ENCODE measurements at regions not wholly inside any gene's neighbourhood (a gene's known extent, or its start where the extent isn't known, plus 50 kb on each side); places are given as distances from the start of the nearest gene placed in this dataset.

GRCh38 chr5:87529486-87530076, 116.9 kb upstream of the CCNH start:
- no peak for TF ChIP-seq POLR2AphosphoS5 (IDR thresholded peaks at IDR 0.05; ENCODE audit: low read depth, low read length)
- no peak for TF ChIP-seq TAF1 (IDR thresholded peaks at IDR 0.05; ENCODE audit: borderline replicate concordance, insufficient read depth, low read length)
- TF ChIP-seq FOXP2 (optimal IDR thresholded peaks at IDR 0.05; ENCODE audit: borderline replicate concordance, extremely low read depth, extremely low read length, insufficient read depth) = no peak
- TF ChIP-seq SIN3A (IDR thresholded peaks at IDR 0.05; ENCODE audit: borderline replicate concordance, insufficient read depth, low read length) = no peak
- no peak for TF ChIP-seq REST (IDR thresholded peaks at IDR 0.05; ENCODE audit: insufficient read depth in 1 of 2, low read depth in 2 of 2, low read length in 2 of 2)

GRCh38 chr5:87526131-87526530, 113.4 kb upstream of the CCNH start:
- TF ChIP-seq REST (IDR thresholded peaks at IDR 0.05; ENCODE audit: insufficient read depth in 1 of 2, low read depth in 2 of 2, low read length in 2 of 2) = no peak; a peak in 1 of 4 replicates

GRCh38 chr5:87524217-87524616, 111.5 kb upstream of the CCNH start:
- TF ChIP-seq TAF1 (IDR thresholded peaks at IDR 0.05; ENCODE audit: borderline replicate concordance, insufficient read depth, low read length) (no peak), FOXP2 (optimal IDR thresholded peaks at IDR 0.05; ENCODE audit: borderline replicate concordance, extremely low read depth, extremely low read length, insufficient read depth) (no peak), SIN3A (IDR thresholded peaks at IDR 0.05; ENCODE audit: borderline replicate concordance, insufficient read depth, low read length) (no peak), REST (IDR thresholded peaks at IDR 0.05; ENCODE audit: insufficient read depth in 1 of 2, low read depth in 2 of 2, low read length in 2 of 2) (no peak), POLR2AphosphoS5 (IDR thresholded peaks at IDR 0.05; ENCODE audit: low read depth, low read length) (no peak)

GRCh38 chr5:87503004-87503403, 90.3 kb upstream of the CCNH start:
- TF ChIP-seq POLR2AphosphoS5 (IDR thresholded peaks at IDR 0.05; ENCODE audit: low read depth, low read length) = no peak
- no peak for TF ChIP-seq FOXP2 (optimal IDR thresholded peaks at IDR 0.05; ENCODE audit: borderline replicate concordance, extremely low read depth, extremely low read length, insufficient read depth)

- TF ChIP-seq TAF1 (IDR thresholded peaks at IDR 0.05; ENCODE audit: borderline replicate concordance, insufficient read depth, low read length) = no peak
- TF ChIP-seq SIN3A (IDR thresholded peaks at IDR 0.05; ENCODE audit: borderline replicate concordance, insufficient read depth, low read length) = no peak
- no peak for TF ChIP-seq POLR2AphosphoS5 (IDR thresholded peaks at IDR 0.05; ENCODE audit: low read depth, low read length)
- no peak for TF ChIP-seq REST (IDR thresholded peaks at IDR 0.05; ENCODE audit: insufficient read depth in 1 of 2, low read depth in 2 of 2, low read length in 2 of 2)
- TF ChIP-seq FOXP2 (optimal IDR thresholded peaks at IDR 0.05; ENCODE audit: borderline replicate concordance, extremely low read depth, extremely low read length, insufficient read depth) = no peak
These were observed 87.0 kb upstream of the CCNH start for GRCh38 chr5:87499478-87500410.
